Breast epithelium (tissue), 3 donors: ENCODE measurements at regions not wholly inside any gene's neighbourhood (a gene's known extent, or its start where the extent isn't known, plus 50 kb on each side); places are given as distances from the start of the nearest gene placed in this dataset.

Experiments used
- CTCF ChIP-seq, 3 donors: fragments of 450-650 bp; IDR thresholded peaks; one replicate each; pipeline ENCODE4 v1.5.1; 2016 to 2017; ENCODE audit warnings: antibody characterized with exemption in 3 of 3, mild to moderate bottlenecking in 3 of 3, moderate library complexity in 3 of 3
- POLR2A ChIP-seq: fragments of 450-650 bp; IDR thresholded peaks from one replicate; pipeline ENCODE4 v1.6.1; 2016; ENCODE audit warnings: antibody characterized with exemption, mild to moderate bottlenecking, moderate library complexity
- POLR2AphosphoS5 ChIP-seq, 3 donors: sonication (generic); formaldehyde crosslinking; IDR thresholded peaks; one replicate each; pipeline ENCODE4 v1.6.1; 2017; ENCODE audit warnings: antibody characterized with exemption in 3 of 3

- TF ChIP-seq POLR2AphosphoS5 (IDR thresholded peaks at IDR 0.05) (no peak), CTCF (IDR thresholded peaks at IDR 0.05) (no peak), POLR2A (no peak)
Observed at GRCh38 chr4:97404876-97405523, 738.3 kb downstream of the STPG2 start.
